H1 (cell line): ENCODE measurements at regions not wholly inside any gene's neighbourhood (a gene's known extent, or its start where the extent isn't known, plus 50 kb on each side); places are given as distances from the start of the nearest gene placed in this dataset.

ENCODE experiments used
- JUND ChIP-seq: IDR thresholded peaks from 2 replicates; pipeline ENCODE4 v1.6.1; 2011; ENCODE audit warnings: mild to moderate bottlenecking, improper control_type of control experiment, low read length
- KDM5A ChIP-seq: fragments of 200-600 bp; IDR thresholded peaks from 2 replicates; pipeline ENCODE4 v1.7.1; 2012; ENCODE audit warnings: mild to moderate bottlenecking, low read length, inconsistent platforms, mixed read lengths
- TEAD4 ChIP-seq: IDR thresholded peaks from 2 replicates; pipeline ENCODE4 v1.6.1; 2012; ENCODE audit warnings: low read depth, low read length, inconsistent platforms, mixed read lengths
- YY1 ChIP-seq: IDR thresholded peaks from 2 replicates; pipeline ENCODE4 v1.6.1; 2011; ENCODE audit warnings: low read depth, mild to moderate bottlenecking, low read length

- TF ChIP-seq KDM5A (no peak), JUND (no peak), TEAD4 (no peak), YY1 (no peak)
These were observed 155.4 kb downstream of the DIPK2A start (continued) for GRCh38 chr3:144127014-144127413.
